ENCODE measurements at regions not wholly inside any gene's neighbourhood (a gene's known extent, or its start where the extent isn't known, plus 50 kb on each side); places are given as distances from the start of the nearest gene placed in this dataset.
"Not testable (repeated sequence)": the region's sequence is repeated elsewhere in the genome, so short reads cannot be mapped to it uniquely, and the experiment has no call there.

GRCh38 chr19:21611659-21612402 is 106.4 kb downstream of the ZNF429 start:
- no peak overlapping the region for H3K4me3 Mint-ChIP-seq (ENCODE audit: low read depth)
- peaks cover 55% of the 10 kb centered on the region for H3K9me3 Mint-ChIP-seq
- no peak overlapping the region for H3K27ac Mint-ChIP-seq
- no peaks in the 10 kb centered on the region for H3K36me3 Mint-ChIP-seq (ENCODE audit: low read depth)
- no peaks in the 10 kb centered on the region for H3K27me3 Mint-ChIP-seq (ENCODE audit: low read depth)
- no peak for DNase-seq (ENCODE audit: low spot score)
- intact Hi-C loops (cut with micrococcal nuclease), result no loop called here
- H3K4me1 Mint-ChIP-seq (ENCODE audit: low read depth), result no peaks in the 10 kb centered on the region

GRCh38 chr19:21610787-21611186 is 105.4 kb downstream of the ZNF429 start:
- intact Hi-C loops (cut with micrococcal nuclease), result no loop called here
- Mint-ChIP-seq H3K36me3 (ENCODE audit: low read depth) (no peaks in the 10 kb centered on the region), H3K4me3 (ENCODE audit: low read depth) (no peak overlapping the region), H3K9me3 (peaks cover 55% of the 10 kb centered on the region), H3K27me3 (ENCODE audit: low read depth) (no peaks in the 10 kb centered on the region), H3K27ac (no peak overlapping the region), H3K4me1 (ENCODE audit: low read depth) (no peaks in the 10 kb centered on the region)
- no peak for DNase-seq (ENCODE audit: low spot score)

- H3K4me1 Mint-ChIP-seq (ENCODE audit: low read depth), result no peaks in the 10 kb centered on the region
- no peaks in the 10 kb centered on the region for H3K36me3 Mint-ChIP-seq (ENCODE audit: low read depth)
- intact Hi-C loops (cut with micrococcal nuclease), result no loop called here
- no peaks in the 10 kb centered on the region for H3K27me3 Mint-ChIP-seq (ENCODE audit: low read depth)
- no peak for DNase-seq (ENCODE audit: low spot score)
- H3K9me3 Mint-ChIP-seq, result peaks cover 55% of the 10 kb centered on the region
- H3K27ac Mint-ChIP-seq, result no peak overlapping the region
- H3K4me3 Mint-ChIP-seq (ENCODE audit: low read depth), result no peak overlapping the region
Observed at GRCh38 chr19:21610341-21610740, 104.9 kb downstream of the ZNF429 start.

GRCh38 chr19:21608571-21608970 is 103.2 kb downstream of the ZNF429 start:
- Mint-ChIP-seq H3K4me3 (ENCODE audit: low read depth) (no peak overlapping the region), H3K9me3 (peaks cover 60% of the 10 kb centered on the region), H3K27me3 (ENCODE audit: low read depth) (no peaks in the 10 kb centered on the region), H3K36me3 (ENCODE audit: low read depth) (no peaks in the 10 kb centered on the region), H3K4me1 (ENCODE audit: low read depth) (peaks cover 10% of the 10 kb centered on the region), H3K27ac (no peak overlapping the region)
- intact Hi-C loops (cut with micrococcal nuclease), result no loop called here
- DNase-seq (ENCODE audit: low spot score), result no peak

GRCh38 chr19:21607449-21607848 is 102.0 kb downstream of the ZNF429 start:
- no peaks in the 10 kb centered on the region for H3K36me3 Mint-ChIP-seq (ENCODE audit: low read depth)
- no peak for DNase-seq (ENCODE audit: low spot score)
- no peak overlapping the region for H3K4me3 Mint-ChIP-seq (ENCODE audit: low read depth)
- H3K27me3 Mint-ChIP-seq (ENCODE audit: low read depth), result no peaks in the 10 kb centered on the region
- peaks cover 10% of the 10 kb centered on the region for H3K4me1 Mint-ChIP-seq (ENCODE audit: low read depth)
- no peak overlapping the region for H3K27ac Mint-ChIP-seq
- intact Hi-C loops (cut with micrococcal nuclease), result no loop called here
- H3K9me3 Mint-ChIP-seq, result peaks cover 55% of the 10 kb centered on the region

GRCh38 chr19:21607011-21607410 is 101.6 kb downstream of the ZNF429 start:
- H3K4me3 Mint-ChIP-seq (ENCODE audit: low read depth); H3K36me3 Mint-ChIP-seq (ENCODE audit: low read depth); H3K27ac Mint-ChIP-seq; H3K27me3 Mint-ChIP-seq (ENCODE audit: low read depth); DNase-seq (ENCODE audit: low spot score); intact Hi-C loops (cut with micrococcal nuclease): not testable (repeated sequence)
- Mint-ChIP-seq H3K4me1 (ENCODE audit: low read depth) (peaks cover 10% of the 10 kb centered on the region), H3K9me3 (peaks cover 51% of the 10 kb centered on the region)

- H3K27ac Mint-ChIP-seq; H3K36me3 Mint-ChIP-seq (ENCODE audit: low read depth); intact Hi-C loops (cut with micrococcal nuclease); H3K27me3 Mint-ChIP-seq (ENCODE audit: low read depth); H3K4me3 Mint-ChIP-seq (ENCODE audit: low read depth); DNase-seq (ENCODE audit: low spot score): not testable (repeated sequence)
- peaks cover 10% of the 10 kb centered on the region for H3K4me1 Mint-ChIP-seq (ENCODE audit: low read depth)
- H3K9me3 Mint-ChIP-seq, result peaks cover 46% of the 10 kb centered on the region
Observed at GRCh38 chr19:21606326-21606725, 100.9 kb downstream of the ZNF429 start.

- Mint-ChIP-seq H3K36me3 (ENCODE audit: low read depth) (no peaks in the 10 kb centered on the region), H3K4me1 (ENCODE audit: low read depth) (peaks cover 10% of the 10 kb centered on the region), H3K27me3 (ENCODE audit: low read depth) (no peaks in the 10 kb centered on the region), H3K9me3 (peaks cover 42% of the 10 kb centered on the region), H3K27ac (no peak overlapping the region), H3K4me3 (ENCODE audit: low read depth) (peak overlapping the region; percentile 72)
- DNase-seq (ENCODE audit: low spot score), result no peak
- intact Hi-C loops (cut with micrococcal nuclease), result no loop called here
Observed at GRCh38 chr19:21604951-21605476, 99.6 kb downstream of the ZNF429 start.

Measured in activated T-helper 2 cell treated with anti-CD3 and anti-CD28 coated beads, Interferon-gamma antibody, Interleukin-2, Interleukin-4, amounts not matched to agents 10 μg/mL and 5 μg/mL and 100 μg/mL, durations not matched to agents 14 hours and 24 hours and 36 hours (primary cell).